Neural progenitor cell (in vitro differentiated cells): ENCODE measurements at regions not wholly inside any gene's neighbourhood (a gene's known extent, or its start where the extent isn't known, plus 50 kb on each side); places are given as distances from the start of the nearest gene placed in this dataset.

Experiments used
- DNase-seq: peaks from one replicate; pipeline ENCODE4 v3.0.0-alpha.2; 2016; ENCODE audit warnings: low spot score
- H2AFZ ChIP-seq: fragments of 200-600 bp; sonication (generic); replicated peaks from 2 replicates; pipeline ENCODE4 v1.6.1; 2016; ENCODE audit warnings: antibody characterized with exemption
- H3F3A ChIP-seq: fragments of 200-600 bp; sonication (generic); 2 replicates; pipeline ENCODE4 v1.6.1; 2016; ENCODE audit warnings: antibody characterized with exemption, low read depth
- H3K27ac ChIP-seq: fragments of 200-600 bp; sonication (generic); 2 replicates; pipeline ENCODE4 v1.5.1; 2016; ENCODE audit warnings: mild to moderate bottlenecking
- H3K27me3 ChIP-seq: fragments of 200-600 bp; sonication (generic); 2 replicates; pipeline ENCODE4 v1.6.1; 2016; ENCODE audit warnings: mild to moderate bottlenecking, moderate library complexity
- H3K36me3 ChIP-seq: fragments of 200-600 bp; sonication (generic); 2 replicates; pipeline ENCODE4 v1.5.1; 2016
- H3K4me1 ChIP-seq: fragments of 200-600 bp; sonication (generic); 2 replicates; pipeline ENCODE4 v1.6.1; 2016; ENCODE audit warnings: mixed run types
- H3K4me2 ChIP-seq: fragments of 200-600 bp; sonication (generic); 2 replicates; pipeline ENCODE4 v1.6.1; 2016
- H3K4me3 ChIP-seq: fragments of 200-600 bp; sonication (generic); 2 replicates; pipeline ENCODE4 v1.5.1; 2016
- H3K79me2 ChIP-seq: fragments of 200-600 bp; sonication (generic); 2 replicates; pipeline ENCODE4 v1.6.1; 2016; ENCODE audit warnings: low read depth
- H3K9ac ChIP-seq: fragments of 200-600 bp; sonication (generic); 2 replicates; pipeline ENCODE4 v1.6.1; 2016
- H3K9me3 ChIP-seq: fragments of 200-600 bp; sonication (generic); 2 replicates; pipeline ENCODE4 v1.5.1; 2016; ENCODE audit warnings: low read depth
- H4K20me1 ChIP-seq: fragments of 200-600 bp; sonication (generic); 2 replicates; pipeline ENCODE4 v1.6.1; 2016; ENCODE audit warnings: low read depth
- H3K27ac Mint-ChIP-seq: 3 replicates; pipeline ENCODE4 v1.8.0; 2021; ENCODE audit warnings: mixed read lengths
- H3K27me3 Mint-ChIP-seq: 2 replicates; pipeline ENCODE4 v1.8.0; 2022; ENCODE audit warnings: low read depth, mild to moderate bottlenecking, inconsistent platforms, moderate library complexity, mixed read lengths; ENCODE audit not compliant: insufficient read depth
- H3K36me3 Mint-ChIP-seq: 3 replicates; pipeline ENCODE4 v1.8.0; 2021; ENCODE audit warnings: mixed read lengths
- H3K4me1 Mint-ChIP-seq: 3 replicates; pipeline ENCODE4 v1.8.0; 2021; ENCODE audit warnings: mixed read lengths
- H3K4me3 Mint-ChIP-seq: 3 replicates; pipeline ENCODE4 v1.8.0; 2021; ENCODE audit warnings: mild to moderate bottlenecking, moderate library complexity, mixed read lengths
- H3K9me3 Mint-ChIP-seq: 3 replicates; pipeline ENCODE4 v1.8.0; 2020; ENCODE audit warnings: mixed read lengths
- CTCF ChIP-seq: fragments of 200-600 bp; sonication (generic); IDR thresholded peaks from 2 replicates; pipeline ENCODE4 v1.5.1; 2017; ENCODE audit warnings: antibody characterized with exemption, mild to moderate bottlenecking
- EZH2 ChIP-seq: fragments of 200-600 bp; sonication (generic); IDR thresholded peaks from 2 replicates; pipeline ENCODE4 v1.6.1; 2017; ENCODE audit warnings: antibody characterized with exemption, mild to moderate bottlenecking, moderate library complexity
- EZH2phosphoT487 ChIP-seq: fragments of 200-600 bp; sonication (generic); IDR thresholded peaks from 2 replicates; pipeline ENCODE4 v1.6.1; 2017; ENCODE audit warnings: antibody characterized with exemption

GRCh38 chr2:67341012-67341318 is 56.2 kb upstream of the ETAA1 start:
- no peak overlapping the region for H3K27ac ChIP-seq
- H3K9me3 ChIP-seq: no peaks in the 10 kb centered on the region
- H3K4me1 Mint-ChIP-seq: no peaks in the 10 kb centered on the region

GRCh38 chr2:67341336-67341735 is 55.8 kb upstream of the ETAA1 start:
- Mint-ChIP-seq H3K4me3 (no peak overlapping the region), H3K27me3 (no peaks in the 10 kb centered on the region), H3K4me1 (no peaks in the 10 kb centered on the region), H3K27ac (no peak overlapping the region), H3K9me3 (no peaks in the 10 kb centered on the region), H3K36me3 (no peaks in the 10 kb centered on the region)
- DNase-seq: no peak
- Histone ChIP-seq H2AFZ (no peak overlapping the region), H3K9me3 (no peaks in the 10 kb centered on the region), H3K9ac (no peak overlapping the region), H3K4me3 (no peak overlapping the region), H3K4me2 (no peak overlapping the region), H3K4me1 (no peaks in the 10 kb centered on the region), H3F3A (no peaks in the 10 kb centered on the region), H3K27ac (no peak overlapping the region), H3K36me3 (no peaks in the 10 kb centered on the region), H4K20me1 (no peaks in the 10 kb centered on the region), H3K79me2 (no peaks in the 10 kb centered on the region), H3K27me3 (no peaks in the 10 kb centered on the region)
- no peak for TF ChIP-seq CTCF

More at GRCh38 chr2:67341012-67341318, 56.2 kb upstream of the ETAA1 start:
- Histone ChIP-seq H3K4me2 (no peak overlapping the region), H3K27me3 (no peaks in the 10 kb centered on the region), H3F3A (no peaks in the 10 kb centered on the region), H3K36me3 (no peaks in the 10 kb centered on the region), H2AFZ (no peak overlapping the region), H3K4me3 (no peak overlapping the region), H3K4me1 (no peaks in the 10 kb centered on the region), H4K20me1 (no peaks in the 10 kb centered on the region), H3K79me2 (no peaks in the 10 kb centered on the region), H3K9ac (no peak overlapping the region)
- Mint-ChIP-seq H3K27ac (no peak overlapping the region), H3K36me3 (no peaks in the 10 kb centered on the region), H3K9me3 (no peaks in the 10 kb centered on the region), H3K4me3 (no peak overlapping the region), H3K27me3 (no peaks in the 10 kb centered on the region)
- TF ChIP-seq EZH2 (no peak), EZH2phosphoT487 (no peak), CTCF (no peak)
- DNase-seq: no peak

GRCh38 chr2:67342394-67342793 is 54.7 kb upstream of the ETAA1 start:
- Histone ChIP-seq H3K36me3 (no peaks in the 10 kb centered on the region), H3K4me1 (no peaks in the 10 kb centered on the region), H3K9me3 (no peaks in the 10 kb centered on the region), H3K9ac (no peak overlapping the region), H2AFZ (no peak overlapping the region), H3K27me3 (no peaks in the 10 kb centered on the region), H3K27ac (no peak overlapping the region), H3F3A (no peaks in the 10 kb centered on the region), H3K4me3 (no peak overlapping the region), H3K79me2 (no peaks in the 10 kb centered on the region), H3K4me2 (no peak overlapping the region), H4K20me1 (no peaks in the 10 kb centered on the region)
- Mint-ChIP-seq H3K4me1 (no peaks in the 10 kb centered on the region), H3K27ac (no peak overlapping the region), H3K4me3 (no peak overlapping the region), H3K9me3 (no peaks in the 10 kb centered on the region), H3K27me3 (no peaks in the 10 kb centered on the region), H3K36me3 (no peaks in the 10 kb centered on the region)
- TF ChIP-seq EZH2 (no peak), CTCF (no peak), EZH2phosphoT487 (no peak)
- no peak for DNase-seq
